ENCODE measurements at regions not wholly inside any gene's neighbourhood (a gene's known extent, or its start where the extent isn't known, plus 50 kb on each side); places are given as distances from the start of the nearest gene placed in this dataset.

DNA sequence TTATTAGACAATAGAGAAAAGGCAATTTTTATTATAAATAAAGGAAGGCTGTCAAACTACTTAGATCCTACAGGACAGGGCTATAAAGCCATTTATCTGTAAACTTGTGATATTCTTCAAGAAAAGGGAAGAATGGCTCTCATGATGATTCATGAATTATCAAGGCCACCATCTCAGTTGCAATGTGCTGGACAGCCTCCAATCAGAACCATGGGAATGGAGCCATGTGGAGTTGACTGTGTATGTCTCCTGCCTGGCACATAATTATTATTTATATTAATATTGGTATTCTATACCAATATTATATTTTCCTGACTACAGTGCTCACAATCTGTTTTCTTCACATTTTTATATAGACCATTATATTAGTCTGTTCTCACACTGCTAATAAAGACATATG, 560.5 kb upstream of the MIR17HG start:
- no peaks in the 10 kb centered on the region for H3K36me3 ChIP-seq (ENCODE audit: control insufficient read depth in 2 of 2, insufficient read depth in 1 of 2, low read length in 2 of 2)
- ChIA-PET POLR2A (no interaction called here), CTCF (no interaction called here)
- no peak overlapping the region for H3K27ac ChIP-seq (ENCODE audit: extremely low read depth, low read depth, low read length)
- no peak overlapping the region for H3K4me3 ChIP-seq (ENCODE audit: low read depth, low read length)
- no peaks in the 10 kb centered on the region for H3K4me1 ChIP-seq (ENCODE audit: control insufficient read depth, insufficient read depth, low read length)
- TF ChIP-seq KLF7 (tag by site-specific recombination; IDR thresholded peaks at IDR 0.05; ENCODE audit: borderline replicate concordance) = no peak
- no peak for TF ChIP-seq ZNF626 (tag by site-specific recombination; IDR thresholded peaks at IDR 0.05)
- no peak for TF ChIP-seq ZNF521 (tag by site-specific recombination; IDR thresholded peaks at IDR 0.05)
- no peak for TF ChIP-seq ZNF174 (tag by site-specific recombination; IDR thresholded peaks at IDR 0.05)
- TF ChIP-seq ZSCAN23 (tag by site-specific recombination; IDR thresholded peaks at IDR 0.05) = no peak
- TF ChIP-seq ZNF473 (tag by site-specific recombination; IDR thresholded peaks at IDR 0.05) = no peak
- no peak for TF ChIP-seq ZXDB (tag by site-specific recombination; IDR thresholded peaks at IDR 0.05)
- no peak for TF ChIP-seq ZNF266 (tag by site-specific recombination; IDR thresholded peaks at IDR 0.05; ENCODE audit: low read depth)
- TF ChIP-seq ZNF548 (tag by site-specific recombination; IDR thresholded peaks at IDR 0.05) = no peak
- no peak for TF ChIP-seq ZNF138 (tag by site-specific recombination; IDR thresholded peaks at IDR 0.05; ENCODE audit: borderline replicate concordance)
- TF ChIP-seq EGR2 (tag by site-specific recombination; IDR thresholded peaks at IDR 0.05; ENCODE audit: low read depth) = no peak
- TF ChIP-seq, protein P1, sequence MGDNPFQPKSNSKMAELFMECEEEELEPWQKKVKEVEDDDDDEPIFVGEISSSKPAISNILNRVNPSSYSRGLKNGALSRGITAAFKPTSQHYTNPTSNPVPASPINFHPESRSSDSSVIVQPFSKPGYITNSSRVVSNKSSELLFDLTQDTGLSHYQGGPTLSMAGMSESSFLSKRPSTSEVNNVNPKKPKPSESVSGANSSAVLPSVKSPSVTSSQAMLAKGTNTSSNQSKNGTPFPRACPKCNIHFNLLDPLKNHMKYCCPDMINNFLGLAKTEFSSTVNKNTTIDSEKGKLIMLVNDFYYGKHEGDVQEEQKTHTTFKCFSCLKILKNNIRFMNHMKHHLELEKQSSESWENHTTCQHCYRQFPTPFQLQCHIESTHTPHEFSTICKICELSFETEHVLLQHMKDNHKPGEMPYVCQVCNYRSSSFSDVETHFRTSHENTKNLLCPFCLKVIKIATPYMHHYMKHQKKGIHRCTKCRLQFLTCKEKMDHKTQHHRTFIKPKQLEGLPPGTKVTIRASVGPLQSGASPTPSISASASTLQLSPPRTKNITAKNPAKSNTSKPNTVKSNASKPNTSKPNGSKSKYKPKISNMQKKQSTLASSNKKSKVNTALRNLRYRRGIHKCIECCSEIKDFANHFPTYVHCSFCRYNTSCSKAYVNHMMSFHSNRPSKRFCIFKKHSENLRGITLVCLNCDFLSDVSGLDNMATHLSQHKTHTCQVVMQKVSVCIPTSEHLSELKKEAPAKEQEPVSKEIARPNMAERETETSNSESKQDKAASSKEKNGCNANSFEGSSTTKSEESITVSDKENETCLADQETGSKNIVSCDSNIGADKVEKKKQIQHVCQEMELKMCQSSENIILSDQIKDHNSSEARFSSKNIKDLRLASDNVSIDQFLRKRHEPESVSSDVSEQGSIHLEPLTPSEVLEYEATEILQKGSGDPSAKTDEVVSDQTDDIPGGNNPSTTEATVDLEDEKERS (tag by site-specific recombination; IDR thresholded peaks at IDR 0.05) = no peak
- no peak for TF ChIP-seq SCRT2 (tag by site-specific recombination; IDR thresholded peaks at IDR 0.05)
- no peak for TF ChIP-seq HOXD13 (CRISPR knock-in tag; IDR thresholded peaks at IDR 0.05; ENCODE audit: borderline replicate concordance)
- no peak for TF ChIP-seq OVOL3 (tag by site-specific recombination; IDR thresholded peaks at IDR 0.05)
- no peak for TF ChIP-seq ZNF302 (tag by site-specific recombination; IDR thresholded peaks at IDR 0.05; ENCODE audit: low read depth)
- no peak for TF ChIP-seq ZIC2 (tag by site-specific recombination; IDR thresholded peaks at IDR 0.05)
- TF ChIP-seq ZNF792 (tag by site-specific recombination; IDR thresholded peaks at IDR 0.05) = no peak
- H3K9me3 ChIP-seq (ENCODE audit: control insufficient read depth, insufficient read depth, low read depth, low read length) = no peaks in the 10 kb centered on the region

DNA sequence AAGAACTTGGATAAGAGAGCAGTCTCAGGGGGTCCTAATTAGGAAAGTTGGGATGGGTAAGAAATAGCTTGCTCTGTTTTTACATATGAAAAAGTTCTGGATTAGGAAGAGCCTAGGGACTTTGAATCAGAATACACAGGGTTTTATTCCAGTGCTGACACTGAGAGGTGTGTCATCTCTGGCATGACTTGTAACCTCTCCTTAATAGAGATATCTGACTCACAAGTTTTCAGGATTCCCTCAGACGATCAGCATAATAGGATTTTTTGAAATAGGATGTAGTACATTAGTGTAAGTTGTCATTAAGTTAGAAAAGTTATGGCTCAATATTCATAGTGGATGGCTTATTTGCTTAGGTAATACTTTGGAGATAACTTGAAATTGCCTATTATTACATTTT, 555.2 kb upstream of the MIR17HG start:
- Histone ChIP-seq H3K36me3 (ENCODE audit: control insufficient read depth in 2 of 2, insufficient read depth in 1 of 2, low read length in 2 of 2) (no peaks in the 10 kb centered on the region), H3K4me3 (ENCODE audit: low read depth, low read length) (no peak overlapping the region), H3K4me1 (ENCODE audit: control insufficient read depth, insufficient read depth, low read length) (no peaks in the 10 kb centered on the region), H3K27ac (ENCODE audit: extremely low read depth, low read depth, low read length) (no peak overlapping the region), H3K9me3 (ENCODE audit: control insufficient read depth, insufficient read depth, low read depth, low read length) (no peaks in the 10 kb centered on the region)
- ChIA-PET POLR2A (no interaction called here), CTCF (no interaction called here)
- no peak for TF ChIP-seq ZSCAN16 (tag by site-specific recombination; IDR thresholded peaks at IDR 0.05)

DNA sequence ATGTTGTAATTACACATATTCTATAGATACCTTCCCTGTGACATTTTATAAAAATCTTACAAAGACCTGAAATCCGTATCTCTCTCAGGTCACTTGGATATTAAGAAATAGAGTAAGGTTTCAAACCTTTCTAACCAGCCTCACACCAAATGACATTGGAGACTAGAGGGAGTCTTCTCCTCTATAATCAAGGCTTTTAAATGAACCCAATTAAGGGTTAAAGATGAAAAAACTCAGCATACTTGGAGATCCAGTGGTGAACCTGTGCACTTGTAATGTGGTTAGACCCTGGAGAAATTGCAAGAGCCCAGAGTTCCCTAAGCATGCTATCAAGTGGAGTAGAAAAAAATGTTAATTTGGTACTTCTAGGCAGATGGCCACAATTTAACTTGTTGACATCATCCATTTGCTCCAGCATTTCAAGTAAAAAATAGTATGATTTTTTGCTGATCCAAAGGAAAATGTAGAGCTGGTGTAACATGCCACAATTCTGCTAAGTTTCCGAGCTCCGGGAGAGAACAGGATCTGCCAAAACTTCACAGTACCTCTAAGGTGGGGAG, 554.1 kb upstream of the MIR17HG start:
- POLR2A ChIA-PET = no interaction called here
- no peaks in the 10 kb centered on the region for H3K36me3 ChIP-seq (ENCODE audit: control insufficient read depth in 2 of 2, insufficient read depth in 1 of 2, low read length in 2 of 2)
- CTCF ChIA-PET = no interaction called here
- TF ChIP-seq, protein P2, sequence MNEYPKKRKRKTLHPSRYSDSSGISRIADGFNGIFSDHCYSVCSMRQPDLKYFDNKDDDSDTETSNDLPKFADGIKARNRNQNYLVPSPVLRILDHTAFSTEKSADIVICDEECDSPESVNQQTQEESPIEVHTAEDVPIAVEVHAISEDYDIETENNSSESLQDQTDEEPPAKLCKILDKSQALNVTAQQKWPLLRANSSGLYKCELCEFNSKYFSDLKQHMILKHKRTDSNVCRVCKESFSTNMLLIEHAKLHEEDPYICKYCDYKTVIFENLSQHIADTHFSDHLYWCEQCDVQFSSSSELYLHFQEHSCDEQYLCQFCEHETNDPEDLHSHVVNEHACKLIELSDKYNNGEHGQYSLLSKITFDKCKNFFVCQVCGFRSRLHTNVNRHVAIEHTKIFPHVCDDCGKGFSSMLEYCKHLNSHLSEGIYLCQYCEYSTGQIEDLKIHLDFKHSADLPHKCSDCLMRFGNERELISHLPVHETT (tag by site-specific recombination; IDR thresholded peaks at IDR 0.05) = no peak
- TF ChIP-seq KLF8 (tag by site-specific recombination; IDR thresholded peaks at IDR 0.05) = no peak
- no peak for TF ChIP-seq IKZF3 (tag by site-specific recombination; IDR thresholded peaks at IDR 0.05)
- TF ChIP-seq, protein P3, sequence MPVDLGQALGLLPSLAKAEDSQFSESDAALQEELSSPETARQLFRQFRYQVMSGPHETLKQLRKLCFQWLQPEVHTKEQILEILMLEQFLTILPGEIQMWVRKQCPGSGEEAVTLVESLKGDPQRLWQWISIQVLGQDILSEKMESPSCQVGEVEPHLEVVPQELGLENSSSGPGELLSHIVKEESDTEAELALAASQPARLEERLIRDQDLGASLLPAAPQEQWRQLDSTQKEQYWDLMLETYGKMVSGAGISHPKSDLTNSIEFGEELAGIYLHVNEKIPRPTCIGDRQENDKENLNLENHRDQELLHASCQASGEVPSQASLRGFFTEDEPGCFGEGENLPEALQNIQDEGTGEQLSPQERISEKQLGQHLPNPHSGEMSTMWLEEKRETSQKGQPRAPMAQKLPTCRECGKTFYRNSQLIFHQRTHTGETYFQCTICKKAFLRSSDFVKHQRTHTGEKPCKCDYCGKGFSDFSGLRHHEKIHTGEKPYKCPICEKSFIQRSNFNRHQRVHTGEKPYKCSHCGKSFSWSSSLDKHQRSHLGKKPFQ (tag by site-specific recombination; IDR thresholded peaks at IDR 0.05) = no peak
- H3K4me3 ChIP-seq (ENCODE audit: low read depth, low read length) = no peak overlapping the region
- no peak overlapping the region for H3K27ac ChIP-seq (ENCODE audit: extremely low read depth, low read depth, low read length)
- no peaks in the 10 kb centered on the region for H3K4me1 ChIP-seq (ENCODE audit: control insufficient read depth, insufficient read depth, low read length)
- no peaks in the 10 kb centered on the region for H3K9me3 ChIP-seq (ENCODE audit: control insufficient read depth, insufficient read depth, low read depth, low read length)

All from HEK293 (cell line).